GM18868 (cell line): ENCODE measurements at regions not wholly inside any gene's neighbourhood (a gene's known extent, or its start where the extent isn't known, plus 50 kb on each side); places are given as distances from the start of the nearest gene placed in this dataset.
"Not testable (repeated sequence)": the region's sequence is repeated elsewhere in the genome, so short reads cannot be mapped to it uniquely, and the experiment has no call there.

ENCODE experiments used
- ATAC-seq: cut with Tn5 transposase; IDR thresholded peaks from one replicate; pipeline ENCODE4 v1.9.1; 2021; ENCODE audit warnings: mild to moderate bottlenecking, moderate library complexity; ENCODE audit not compliant: unreplicated experiment

DNA sequence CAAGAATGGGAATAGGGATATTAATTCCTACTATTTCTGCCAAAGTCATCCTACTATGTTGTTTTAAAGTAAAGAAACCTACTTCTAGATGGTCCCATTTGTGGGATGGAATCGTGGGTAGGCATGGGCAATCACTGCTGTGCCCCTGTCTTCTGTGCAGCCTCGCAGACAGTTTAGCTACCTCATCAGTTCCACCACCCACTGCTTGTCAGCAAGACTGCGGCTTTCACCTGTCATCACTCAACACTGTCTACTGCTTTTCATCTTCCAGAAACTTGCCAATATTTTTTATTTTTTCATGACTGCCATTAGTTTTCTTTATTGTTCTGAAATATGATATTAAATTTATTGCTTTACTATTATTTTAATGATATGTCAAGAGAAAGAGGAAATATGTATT is 368.1 kb upstream of the KYNU start:
- no peak for ATAC-seq

GRCh38 chr2:142504754-142505153 is 372.7 kb upstream of the KYNU start:
- no peak for ATAC-seq

GRCh38 chr2:142502402-142502801 is 371.6 kb upstream of the LRP1B start:
- no peak for ATAC-seq

DNA sequence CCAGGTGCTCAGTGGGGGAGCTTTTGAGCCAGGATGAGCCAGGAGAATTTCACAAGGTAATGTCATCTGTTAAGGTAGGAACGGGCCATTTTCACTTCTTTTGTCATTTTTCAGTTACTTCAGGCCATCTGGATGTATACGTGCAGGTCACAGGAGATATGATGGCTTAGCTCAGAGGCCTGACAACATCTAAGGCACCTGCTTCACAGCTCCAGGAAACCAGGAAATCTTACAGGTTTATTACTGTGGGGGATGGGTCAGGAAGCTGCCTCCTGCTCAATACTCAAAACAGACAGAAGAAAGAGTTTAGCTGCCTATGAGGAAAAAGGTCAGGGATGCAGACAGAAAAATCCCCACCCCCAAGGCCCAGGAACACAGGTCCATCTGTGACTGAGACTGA is 364.3 kb upstream of the LRP1B start:
- ATAC-seq = no peak

DNA sequence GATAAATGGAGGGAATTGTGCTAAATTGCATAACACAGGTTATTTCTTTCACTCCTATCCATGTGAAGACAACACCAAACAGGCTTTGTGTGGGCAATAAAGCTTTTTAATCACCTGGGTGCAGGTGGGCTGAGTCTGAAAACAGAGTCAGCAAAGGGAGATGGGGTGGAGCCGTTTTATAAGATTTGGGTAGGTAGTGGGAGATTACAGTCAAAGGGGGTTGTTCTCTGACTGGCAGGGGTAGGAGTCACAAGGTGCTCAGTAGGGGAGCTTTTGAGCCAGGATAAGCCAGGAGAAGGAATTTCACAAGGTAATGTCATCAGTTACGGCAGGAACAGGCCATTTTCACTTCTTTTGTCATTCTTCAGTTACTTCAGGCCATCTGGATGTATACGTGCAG is 358.8 kb upstream of the LRP1B start:
- not testable (repeated sequence) for ATAC-seq

DNA sequence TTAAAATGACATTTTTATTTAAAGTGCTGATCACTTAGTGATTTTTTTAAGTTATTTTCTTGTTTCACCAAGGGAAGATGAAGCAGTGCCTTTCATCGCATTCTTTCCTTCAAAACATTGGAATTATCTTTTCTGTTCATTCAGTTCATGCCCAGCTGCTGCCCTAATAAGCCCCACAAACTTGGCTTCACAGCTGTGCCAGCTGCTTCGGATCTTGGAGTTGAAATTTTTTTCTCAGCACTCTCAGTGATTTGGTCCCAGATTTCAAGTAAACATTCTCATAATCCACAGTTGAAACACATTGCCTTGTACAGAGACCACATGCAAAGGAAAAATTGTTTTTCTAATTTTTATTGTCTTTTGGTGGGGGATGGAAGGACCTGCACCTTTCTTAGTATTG is 353.3 kb upstream of the LRP1B start:
- ATAC-seq = no peak

DNA sequence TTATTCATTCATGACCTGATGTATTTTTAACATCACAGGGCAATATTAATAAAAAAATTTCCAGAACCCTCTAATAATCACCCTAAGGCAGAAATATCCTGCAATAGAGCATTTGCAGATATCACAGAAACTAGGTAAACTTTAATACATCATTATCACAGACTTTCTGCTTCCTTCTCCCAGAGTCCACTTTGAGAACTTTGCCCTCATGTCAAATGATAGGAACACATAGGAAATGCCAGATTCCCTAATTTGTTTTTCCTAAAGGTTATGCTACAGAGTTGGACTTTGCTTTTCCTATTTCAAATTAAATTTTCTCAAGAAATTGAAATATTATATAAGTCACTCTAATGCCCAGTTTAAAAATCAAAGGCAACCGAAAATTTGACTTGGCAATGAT is 352.8 kb upstream of the LRP1B start:
- ATAC-seq = no peak

DNA sequence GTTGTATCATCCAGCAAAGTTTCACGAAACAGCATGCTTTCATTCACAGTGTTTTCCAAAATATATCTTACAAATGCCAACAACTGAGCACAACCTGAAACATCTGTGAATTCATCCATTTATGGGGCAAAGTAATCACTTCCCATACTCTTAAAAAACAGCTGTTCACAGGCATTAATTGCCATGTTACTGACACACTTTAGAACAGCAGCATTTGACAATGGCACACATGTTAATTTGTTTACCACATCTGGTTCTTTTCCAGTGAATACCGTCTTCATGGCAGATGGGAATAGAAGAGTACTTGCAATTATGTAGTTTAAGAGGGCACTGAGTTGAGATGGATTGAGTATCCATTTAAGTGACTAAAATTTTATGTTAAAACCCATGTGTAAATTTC is 347.4 kb upstream of the LRP1B start:
- no peak for ATAC-seq

DNA sequence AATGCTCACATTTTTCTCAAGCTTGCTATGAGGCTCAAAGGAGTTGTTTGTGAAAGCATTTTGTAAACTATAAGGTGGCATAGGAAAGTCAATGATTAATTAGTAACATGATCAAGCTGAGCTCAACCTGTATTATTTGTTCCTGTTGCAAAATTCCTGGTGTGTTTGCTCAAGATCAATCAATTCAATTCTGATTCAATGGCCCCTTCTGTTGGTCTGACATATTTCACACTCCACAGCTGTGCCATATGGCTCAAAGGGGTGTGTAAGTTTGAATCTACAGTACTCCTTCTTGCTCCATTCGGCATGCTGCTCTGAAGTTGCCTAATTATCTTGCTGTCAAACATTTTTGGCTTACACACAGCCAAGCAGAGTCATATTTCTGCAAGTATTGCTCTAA is 341.6 kb upstream of the LRP1B start:
- no peak for ATAC-seq

- ATAC-seq = no peak
Observed at GRCh38 chr2:142467321-142467720, 336.5 kb upstream of the LRP1B start.

DNA sequence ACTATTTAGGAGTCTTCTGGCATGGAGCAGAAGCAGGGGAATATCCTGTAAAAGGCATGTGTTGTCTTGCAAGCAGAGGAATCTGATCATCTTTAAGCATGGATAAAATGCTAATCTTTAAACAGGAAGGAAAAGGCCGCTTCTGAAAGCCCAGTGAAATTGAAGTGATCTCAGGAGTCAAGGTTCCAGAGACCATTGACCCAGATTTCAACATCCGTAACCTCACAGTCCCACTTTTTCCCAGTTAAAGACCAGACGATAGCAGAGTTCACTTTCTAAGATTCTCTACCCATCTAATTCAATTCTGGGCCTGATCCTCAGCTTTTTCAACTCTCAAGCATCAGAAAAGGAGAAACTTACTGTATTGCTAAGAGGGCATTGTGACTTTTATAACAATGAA is 332.2 kb upstream of the LRP1B start:
- no peak for ATAC-seq

GRCh38 chr2:142462306-142462705 is 331.5 kb upstream of the LRP1B start:
- ATAC-seq = no peak

GRCh38 chr2:142445551-142446072 is 314.8 kb upstream of the LRP1B start:
- ATAC-seq = no peak

DNA sequence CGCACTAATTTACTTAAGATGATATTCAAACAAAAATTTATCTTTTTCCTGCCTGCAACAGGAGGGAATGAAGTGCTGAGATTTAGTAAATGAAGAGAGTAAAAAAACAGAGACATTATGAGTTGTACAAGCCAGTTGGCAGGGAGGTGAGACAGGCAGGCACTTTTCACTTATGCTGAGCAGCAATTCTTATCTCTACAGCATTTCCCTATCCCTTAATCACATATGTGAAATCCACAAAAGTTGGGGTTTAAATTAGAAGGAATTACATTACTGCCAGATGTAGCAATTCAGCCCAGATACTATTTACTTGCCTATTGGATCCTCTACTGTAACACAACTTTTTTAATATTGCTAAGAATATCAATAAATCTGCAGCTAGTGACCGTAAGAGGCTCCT is 314.2 kb upstream of the LRP1B start:
- no peak for ATAC-seq

GRCh38 chr2:142435847-142436246 is 305.0 kb upstream of the LRP1B start:
- ATAC-seq = no peak

GRCh38 chr2:142426064-142426463 is 295.2 kb upstream of the LRP1B start:
- no peak for ATAC-seq

- ATAC-seq = no peak
Observed at GRCh38 chr2:142425551-142425950, 294.7 kb upstream of the LRP1B start.

DNA sequence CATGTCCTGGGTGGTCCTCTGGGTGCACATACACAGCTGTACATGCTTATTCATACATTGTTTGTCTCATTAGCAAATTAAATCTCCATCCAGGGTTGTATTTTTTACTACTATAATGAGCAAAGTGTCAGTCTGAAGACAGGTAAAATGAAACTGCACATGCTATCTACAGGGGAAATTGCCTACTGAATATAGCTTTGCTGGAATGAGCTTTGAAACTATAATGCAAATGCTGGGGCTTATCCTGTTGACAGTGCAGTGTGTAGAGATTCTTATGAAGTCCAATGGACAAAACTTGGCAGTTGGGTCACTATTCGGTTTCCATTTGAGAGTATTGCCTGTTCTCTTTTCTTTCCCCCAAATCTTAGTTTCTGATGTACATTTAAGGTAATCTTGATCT is 292.8 kb upstream of the LRP1B start:
- no peak for ATAC-seq

- ATAC-seq = no peak
Observed at GRCh38 chr2:142422769-142423168, 292.0 kb upstream of the LRP1B start.

GRCh38 chr2:142422041-142422440 is 291.2 kb upstream of the LRP1B start:
- ATAC-seq = no peak

- not testable (repeated sequence) for ATAC-seq
Observed at GRCh38 chr2:142418699-142419098, 287.9 kb upstream of the LRP1B start.

- ATAC-seq = no peak
Observed at GRCh38 chr2:142416996-142417395, 286.2 kb upstream of the LRP1B start.

- no peak for ATAC-seq
Observed at GRCh38 chr2:142415461-142415860, 284.6 kb upstream of the LRP1B start.

DNA sequence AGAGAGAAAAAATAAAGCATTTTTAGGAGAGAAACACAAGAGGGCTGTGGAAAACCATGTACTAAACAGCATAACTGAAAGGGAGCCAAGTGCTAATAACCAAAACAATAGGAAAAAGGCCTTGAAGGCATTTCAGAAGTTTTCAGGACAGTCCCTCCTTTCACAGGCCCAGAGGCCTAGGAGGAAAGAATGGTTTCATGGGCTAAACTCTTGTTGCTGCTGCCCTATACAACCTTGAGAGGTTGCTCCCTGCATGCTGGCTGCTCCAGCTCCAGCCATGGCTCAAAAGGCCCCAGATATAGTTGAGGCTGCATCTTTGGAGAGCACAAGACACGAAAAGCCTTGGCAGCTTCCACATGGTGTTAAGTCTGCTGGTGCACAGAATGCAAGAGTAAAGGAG is 267.4 kb upstream of the LRP1B start:
- ATAC-seq = no peak
